NCI-H524 treated with DMSO at 0.1 percent for 48 hours (cell line): ENCODE measurements at regions not wholly inside any gene's neighbourhood (a gene's known extent, or its start where the extent isn't known, plus 50 kb on each side); places are given as distances from the start of the nearest gene placed in this dataset.
"Not testable (repeated sequence)": the region's sequence is repeated elsewhere in the genome, so short reads cannot be mapped to it uniquely, and the experiment has no call there.

Source experiments
- DNase-seq: peaks from one replicate; lab custom pipeline; 2025; lab: John Stamatoyannopoulos, UW

GRCh38 chr3:18189282-18190050, 235.7 kb downstream of the SATB1 start:
- DNase-seq = no peak

DNA sequence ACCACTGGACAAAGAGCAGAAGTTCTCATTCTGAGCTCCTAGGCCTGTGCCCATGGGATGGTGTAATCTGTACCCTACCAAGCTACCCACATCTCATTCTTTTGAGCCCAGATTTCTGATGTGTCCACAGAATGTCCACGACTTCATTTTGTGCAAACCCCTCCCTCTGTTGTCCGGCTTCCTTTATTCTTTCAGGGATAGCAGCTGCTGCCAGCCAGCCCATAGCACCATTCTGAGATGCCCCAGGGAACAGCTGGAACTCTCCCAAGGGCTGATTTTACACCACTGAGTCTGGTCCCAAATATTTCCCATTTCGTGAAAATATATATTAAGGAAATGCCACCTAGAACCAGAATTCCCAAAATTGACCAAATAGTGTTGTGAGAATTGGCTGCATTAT, 236.6 kb downstream of the SATB1 start:
- DNase-seq = no peak

DNA sequence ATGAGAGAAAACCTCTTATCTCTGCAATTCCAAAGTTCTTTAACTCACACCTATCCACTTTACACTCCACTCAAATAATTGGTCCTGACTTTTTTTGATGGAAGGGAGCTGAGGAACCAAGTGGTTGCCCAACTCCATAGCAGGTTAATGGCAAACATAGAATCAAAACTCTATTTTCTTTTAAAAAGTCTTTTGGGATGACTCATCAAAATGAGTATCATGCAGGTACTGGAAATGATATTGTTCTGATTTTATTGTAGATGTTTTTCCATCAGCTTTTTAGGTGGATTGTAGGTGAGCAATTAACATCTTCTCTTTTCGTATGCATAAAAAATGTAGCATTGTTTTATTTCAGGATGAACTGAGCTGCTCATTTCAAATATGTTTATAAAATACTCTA, 239.5 kb downstream of the SATB1 start:
- DNase-seq = no peak

DNA sequence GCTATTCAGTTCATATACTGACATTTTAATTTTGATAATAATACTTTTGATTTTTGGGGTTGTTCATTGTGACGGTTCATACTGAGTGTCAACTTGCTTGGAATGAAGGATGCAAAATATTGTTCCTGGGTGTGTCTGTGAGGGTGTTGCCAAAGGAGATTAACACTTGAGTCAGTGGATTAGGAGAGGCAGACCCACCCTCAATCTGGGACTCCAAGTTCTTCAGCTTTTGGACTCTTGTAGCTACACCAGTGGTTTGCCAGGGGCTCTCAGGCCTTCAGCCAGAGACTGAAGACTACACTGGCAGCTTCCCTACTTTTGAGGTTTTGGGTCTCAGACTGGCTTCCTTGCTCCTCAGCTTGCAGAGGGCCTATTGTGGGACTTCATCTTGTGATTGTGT, 242.2 kb downstream of the SATB1 start:
- not testable (repeated sequence) for DNase-seq

DNA sequence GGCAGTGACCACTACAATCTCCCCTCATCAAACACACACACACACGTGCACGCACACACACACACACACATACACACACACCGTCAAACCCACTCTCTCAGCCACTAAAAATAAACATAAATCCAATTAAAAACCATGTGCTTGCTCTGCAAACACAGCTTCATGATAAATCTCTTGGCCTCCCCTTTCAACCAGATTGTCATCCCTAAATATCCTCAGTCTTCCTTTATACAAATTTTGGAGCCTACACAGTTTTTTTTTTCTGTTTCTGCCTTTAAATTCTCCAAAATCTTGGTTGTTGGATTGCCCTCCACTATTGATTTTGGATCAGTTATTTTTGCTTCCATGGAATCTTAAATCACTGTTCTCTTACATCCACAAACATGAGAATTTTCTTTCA, 245.6 kb downstream of the SATB1 start:
- DNase-seq = no peak

GRCh38 chr3:18177271-18177670, 247.9 kb downstream of the SATB1 start:
- no peak for DNase-seq

DNA sequence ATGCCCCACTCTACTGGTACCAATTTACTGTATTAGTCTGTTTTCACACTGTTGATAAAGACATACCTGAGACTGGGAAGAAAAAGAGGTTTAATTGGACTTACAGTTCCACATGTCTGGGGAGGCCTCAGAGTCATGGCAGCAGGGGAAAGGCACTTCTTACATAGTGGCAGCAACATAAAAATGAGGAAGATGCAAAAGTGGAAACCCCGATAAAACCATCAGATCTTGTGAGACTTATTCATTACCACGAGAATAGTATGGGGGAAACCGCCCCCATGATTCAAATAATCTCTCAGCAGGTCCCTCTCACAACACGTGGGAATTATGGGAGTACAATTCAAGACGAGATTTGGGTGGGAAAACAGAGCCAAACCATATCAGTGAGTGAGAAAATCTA, 251.2 kb downstream of the SATB1 start:
- not testable (repeated sequence) for DNase-seq

DNA sequence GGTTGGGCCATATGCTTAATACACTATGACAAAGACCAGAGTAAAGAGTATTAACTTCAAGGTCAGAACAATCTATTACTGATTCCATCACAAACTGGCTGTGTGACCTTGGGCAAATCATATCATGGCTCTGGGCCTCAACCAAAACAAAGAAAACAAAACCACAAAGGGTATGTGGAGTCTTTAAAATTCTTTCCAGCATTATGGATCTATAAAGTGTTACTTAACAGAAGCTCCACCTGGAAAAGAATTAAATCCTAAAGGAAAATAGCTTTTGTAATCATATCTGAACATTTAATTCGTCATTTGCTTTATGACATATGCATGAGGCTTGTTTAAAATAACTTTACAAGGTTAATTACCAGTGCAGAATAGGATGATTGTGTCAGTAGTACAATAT, 265.5 kb downstream of the SATB1 start:
- no peak for DNase-seq

GRCh38 chr3:18153571-18154173, 271.5 kb downstream of the SATB1 start:
- DNase-seq = no peak

GRCh38 chr3:18151199-18151598, 273.9 kb downstream of the SATB1 start:
- no peak for DNase-seq

DNA sequence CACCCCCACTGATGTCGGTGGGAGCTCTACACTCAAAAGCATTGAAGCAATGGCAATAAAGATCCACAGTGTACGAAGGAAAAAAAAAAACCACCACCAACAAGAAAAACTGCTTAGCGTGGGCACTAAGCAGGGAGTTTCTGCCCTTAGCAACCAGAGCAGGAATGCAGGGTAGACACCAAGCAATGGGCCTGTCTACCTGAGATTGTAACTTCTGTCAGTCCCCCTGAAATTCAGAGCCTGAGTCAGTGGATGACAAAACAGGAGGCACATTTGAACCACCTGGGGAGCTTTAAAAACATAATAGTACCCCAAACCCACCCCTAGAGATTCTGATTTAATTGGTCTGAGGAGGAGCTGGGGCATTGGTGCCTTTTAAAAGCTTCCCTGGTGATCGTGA, 275.2 kb downstream of the SATB1 start:
- no peak for DNase-seq

DNA sequence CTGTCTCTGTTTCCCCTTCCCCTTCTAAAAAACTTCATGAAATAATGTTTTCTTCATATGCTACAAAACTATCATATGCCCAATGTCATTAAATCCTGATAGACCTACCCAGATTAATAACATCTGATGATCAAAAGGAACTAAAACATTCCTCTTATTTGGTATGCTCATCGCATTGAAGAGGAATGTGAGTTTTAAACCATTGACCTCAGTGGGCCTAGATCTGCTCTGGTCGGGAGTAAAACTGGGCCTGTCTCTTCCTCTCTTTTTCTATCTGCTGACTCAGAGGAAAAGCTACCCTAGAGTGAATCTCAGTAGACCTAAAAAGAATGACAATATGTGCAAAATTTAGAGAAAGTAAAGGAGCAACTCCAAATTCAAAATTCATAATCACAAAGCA, 275.8 kb downstream of the SATB1 start:
- DNase-seq = no peak

- no peak for DNase-seq
Observed at GRCh38 chr3:18144571-18144970, 280.6 kb downstream of the SATB1 start.

DNA sequence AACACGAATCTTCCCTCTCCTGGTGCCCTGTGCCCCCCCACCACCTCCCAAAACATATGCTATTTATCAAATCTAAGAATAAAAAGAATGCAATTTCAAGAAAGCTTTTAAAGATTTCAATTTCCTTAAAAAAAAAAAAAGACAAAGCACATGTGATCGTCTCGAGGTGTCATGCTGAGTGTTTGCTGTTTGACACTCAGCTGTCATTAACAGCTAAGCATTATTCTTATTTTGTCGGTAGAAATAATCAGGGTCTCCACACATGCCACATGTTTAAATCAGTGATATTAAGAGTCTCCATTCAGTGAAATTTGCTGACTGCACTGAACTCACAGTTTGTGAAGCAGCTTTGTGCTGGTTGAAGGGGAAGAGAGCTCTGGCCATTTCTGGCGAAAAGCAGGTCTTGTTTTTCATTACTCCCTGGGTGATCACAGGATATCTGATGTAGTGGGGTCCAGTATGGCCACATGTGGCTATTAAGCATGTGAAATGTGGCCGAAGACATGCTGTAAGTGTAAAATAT, 281.8 kb downstream of the SATB1 start:
- DNase-seq = no peak

- DNase-seq = no peak
Observed at GRCh38 chr3:18137958-18138357, 287.2 kb downstream of the SATB1 start.

GRCh38 chr3:18135060-18135814, 289.9 kb downstream of the SATB1 start:
- no peak for DNase-seq

DNA sequence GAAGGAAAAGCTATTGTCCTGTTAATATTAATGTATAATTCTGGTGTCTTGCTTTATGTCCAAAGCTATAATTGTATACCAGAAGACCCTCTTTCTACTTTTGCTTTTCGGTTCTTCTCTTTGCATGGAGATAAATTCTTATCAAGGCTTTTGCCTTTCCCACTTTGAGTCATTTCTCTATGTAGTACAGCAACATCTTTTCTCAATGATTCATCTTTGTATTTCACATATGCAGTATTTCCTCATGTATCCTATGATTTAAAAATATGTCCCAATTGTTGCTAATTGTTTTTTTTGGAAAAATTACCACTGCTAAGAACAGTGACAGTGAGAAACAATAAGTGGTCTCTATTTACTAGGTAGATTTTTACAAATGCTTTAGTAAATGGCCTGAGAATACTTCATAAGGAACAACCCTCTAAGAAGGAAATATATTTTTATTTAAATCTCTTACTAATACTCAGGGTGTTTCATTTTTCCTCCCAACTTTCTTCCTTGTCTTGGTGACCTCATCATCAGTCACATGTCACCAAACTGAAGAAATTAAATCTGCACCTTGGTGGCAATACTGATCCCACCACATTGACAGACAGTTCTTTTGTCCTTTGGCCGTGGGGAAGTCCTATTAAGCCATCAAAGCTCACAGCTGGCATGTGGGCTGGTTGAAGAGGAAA, 290.6 kb downstream of the SATB1 start:
- no peak for DNase-seq

DNA sequence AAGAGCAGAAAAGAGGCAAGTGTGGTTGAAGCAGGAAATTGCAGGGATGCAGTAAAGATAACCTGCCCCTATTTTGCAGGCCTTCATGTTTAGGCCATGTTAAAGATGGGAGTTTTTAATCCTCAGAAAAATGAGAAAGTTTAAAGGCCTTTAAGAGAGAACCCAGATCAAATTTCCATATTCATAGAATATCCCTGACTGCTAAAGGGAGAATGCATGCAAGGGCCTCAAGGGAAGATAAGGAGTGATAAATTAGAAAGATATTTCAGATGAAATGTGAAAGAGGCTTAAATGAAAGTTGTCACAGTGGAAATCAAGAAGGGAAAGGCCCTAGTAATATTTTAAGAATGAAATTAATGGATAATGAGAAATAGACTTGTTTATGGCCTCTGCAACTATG, 292.1 kb downstream of the SATB1 start:
- DNase-seq = no peak

DNA sequence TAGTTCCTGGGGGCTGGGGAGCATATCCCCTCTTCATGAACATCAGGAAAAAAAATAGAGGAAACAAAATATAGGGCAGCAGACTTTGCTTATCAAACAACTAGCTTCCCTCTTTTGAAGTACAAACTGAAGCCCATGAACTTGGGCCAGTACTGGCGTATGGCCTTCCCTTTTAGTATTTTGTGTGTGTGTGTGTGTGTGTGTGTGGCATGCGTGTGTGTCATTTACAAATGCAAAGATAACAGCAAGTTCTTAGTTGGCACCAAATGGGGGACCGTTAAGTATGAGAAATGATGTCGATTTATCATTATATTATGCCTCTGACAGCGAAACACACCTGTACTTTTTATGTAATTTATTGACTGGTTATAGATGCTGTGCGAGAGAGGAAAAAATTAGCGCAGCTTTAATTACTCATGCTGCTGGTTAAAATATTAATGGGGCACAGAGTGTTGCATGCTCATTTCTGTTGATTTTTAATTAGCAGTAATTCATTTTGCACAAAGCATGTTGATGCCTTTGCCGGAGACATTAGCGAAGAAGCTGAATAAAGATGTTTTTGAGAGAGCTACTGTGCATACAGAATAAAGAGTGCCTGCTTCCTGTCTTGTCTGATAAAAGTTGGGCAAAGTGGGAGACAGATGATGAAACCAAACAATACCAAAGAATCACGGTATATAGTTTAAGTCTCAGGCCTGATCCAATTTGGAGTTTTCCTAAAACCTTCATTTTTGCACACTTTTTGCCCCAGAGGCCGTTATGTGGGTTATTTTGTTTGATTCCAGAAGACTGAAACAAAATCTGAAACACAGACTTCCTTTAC, 297.1 kb downstream of the SATB1 start:
- no peak for DNase-seq

DNA sequence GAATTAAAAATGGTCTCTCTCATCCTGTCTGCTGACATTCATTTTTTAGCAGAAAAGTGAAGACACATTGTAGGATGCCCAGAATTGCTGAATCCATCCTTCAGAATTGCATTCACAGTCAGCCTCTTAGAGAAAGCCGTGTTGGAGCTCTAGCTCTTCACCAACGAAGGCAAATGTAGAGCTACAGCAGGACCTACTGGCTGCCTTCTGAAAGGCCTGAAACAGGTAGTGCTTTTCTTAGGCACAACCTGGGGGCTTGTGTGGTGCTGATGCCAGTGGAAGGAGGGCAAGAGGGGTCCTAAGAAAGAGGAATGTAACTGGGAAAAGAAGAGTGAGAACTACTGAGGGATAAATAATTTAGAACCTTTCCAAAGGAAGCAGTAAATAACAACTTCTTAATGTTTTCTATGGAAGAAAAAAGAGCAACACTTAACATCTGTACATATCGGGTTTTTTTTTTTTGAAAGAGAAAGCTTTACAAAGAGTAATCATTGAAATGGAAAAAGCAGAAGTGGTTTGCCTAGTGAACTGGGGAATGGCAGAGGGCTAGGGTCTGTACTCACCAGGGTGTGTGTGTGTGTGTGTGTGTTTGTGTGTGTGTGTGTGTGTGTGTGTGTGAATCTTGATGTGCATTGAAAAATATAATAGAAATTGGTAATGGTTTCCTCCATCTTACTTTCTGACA, 297.8 kb downstream of the SATB1 start:
- DNase-seq = no peak

GRCh38 chr3:18126772-18127171, 298.4 kb downstream of the SATB1 start:
- no peak for DNase-seq
